KMS-11 (cell line): ENCODE measurements at regions not wholly inside any gene's neighbourhood (a gene's known extent, or its start where the extent isn't known, plus 50 kb on each side); places are given as distances from the start of the nearest gene placed in this dataset.

Experiments
- H2AFZ ChIP-seq: fragments of 200-600 bp; sonication (generic); 2 replicates; pipeline ENCODE4 v1.6.1; 2016; ENCODE audit warnings: antibody characterized with exemption, mixed run types, low read depth
- H3K27ac ChIP-seq: fragments of 200-600 bp; sonication (generic); 2 replicates; pipeline ENCODE4 v1.6.1; 2016; ENCODE audit warnings: mild to moderate bottlenecking, mixed run types
- H3K27me3 ChIP-seq: fragments of 200-600 bp; sonication (generic); 2 replicates; pipeline ENCODE4 v1.6.1; 2017; ENCODE audit warnings: mild to moderate bottlenecking, low read depth, mixed run types, moderate library complexity; ENCODE audit not compliant: insufficient read depth
- H3K36me3 ChIP-seq: fragments of 200-600 bp; sonication (generic); 2 replicates; pipeline ENCODE4 v1.6.1; 2017; ENCODE audit warnings: mild to moderate bottlenecking, mixed run types; ENCODE audit not compliant: insufficient read depth
- H3K4me1 ChIP-seq: fragments of 200-600 bp; sonication (generic); 2 replicates; pipeline ENCODE4 v1.6.1; 2016; ENCODE audit warnings: mild to moderate bottlenecking, low read depth, mixed run types; ENCODE audit not compliant: poor library complexity, severe bottlenecking
- H3K4me2 ChIP-seq: fragments of 200-600 bp; sonication (generic); 2 replicates; pipeline ENCODE4 v1.7.0; 2016; ENCODE audit warnings: mild to moderate bottlenecking, mixed run types
- H3K4me3 ChIP-seq: fragments of 200-600 bp; sonication (generic); IDR thresholded peaks from 2 replicates; pipeline ENCODE4 v1.6.1; 2017; ENCODE audit warnings: low read depth, low read length, mixed read lengths; ENCODE audit not compliant: insufficient read depth
- H3K79me2 ChIP-seq: fragments of 200-600 bp; sonication (generic); 2 replicates; pipeline ENCODE4 v1.6.1; 2016; ENCODE audit warnings: low read depth, mixed run types; ENCODE audit not compliant: insufficient read depth
- H3K9ac ChIP-seq: fragments of 200-600 bp; sonication (generic); 2 replicates; pipeline ENCODE4 v1.6.1; 2016; ENCODE audit warnings: mild to moderate bottlenecking, mixed run types
- H4K20me1 ChIP-seq: fragments of 200-600 bp; sonication (generic); 2 replicates; pipeline ENCODE4 v1.6.1; 2016; ENCODE audit warnings: mild to moderate bottlenecking, mixed run types; ENCODE audit not compliant: insufficient read depth
- CTCF ChIP-seq: fragments of 200-600 bp; sonication (generic); conservative IDR thresholded peaks from 2 replicates; pipeline ENCODE4 v1.6.1; 2017; ENCODE audit warnings: low read depth, mild to moderate bottlenecking, antibody characterized with exemption, low read length, moderate library complexity, mixed read lengths

GRCh38 chr18:5600378-5601071 lies 56.7 kb upstream of the EPB41L3 start:
- Histone ChIP-seq H3K36me3 (no peaks in the 10 kb centered on the region), H2AFZ (no peak overlapping the region), H3K4me2 (no peak overlapping the region), H3K4me3 (no peak overlapping the region), H3K4me1 (no peaks in the 10 kb centered on the region), H3K27ac (no peak overlapping the region), H3K27me3 (no peaks in the 10 kb centered on the region), H4K20me1 (no peaks in the 10 kb centered on the region), H3K79me2 (no peaks in the 10 kb centered on the region), H3K9ac (no peak overlapping the region)
- peak; percentile 48; the same call in 1 of the 2 replicates for TF ChIP-seq CTCF

- H3K27me3 ChIP-seq, result no peaks in the 10 kb centered on the region
- no peak overlapping the region for H2AFZ ChIP-seq
- no peak overlapping the region for H3K9ac ChIP-seq
- TF ChIP-seq CTCF, result no peak
- H3K4me2 ChIP-seq, result no peak overlapping the region
- H3K27ac ChIP-seq, result no peak overlapping the region
- H3K4me1 ChIP-seq, result no peaks in the 10 kb centered on the region
- H3K79me2 ChIP-seq, result no peaks in the 10 kb centered on the region
- no peak overlapping the region for H3K4me3 ChIP-seq
- no peaks in the 10 kb centered on the region for H4K20me1 ChIP-seq
- H3K36me3 ChIP-seq, result no peaks in the 10 kb centered on the region
Observed at GRCh38 chr18:5596585-5596984, 52.8 kb upstream of the EPB41L3 start.
